NCI-H128 (cell line): ENCODE measurements at regions not wholly inside any gene's neighbourhood (a gene's known extent, or its start where the extent isn't known, plus 50 kb on each side); places are given as distances from the start of the nearest gene placed in this dataset.

Source experiments
- DNase-seq: peaks from one replicate; lab custom pipeline; 2025; ENCODE audit not compliant: unreplicated experiment; lab: John Stamatoyannopoulos, UW

DNA sequence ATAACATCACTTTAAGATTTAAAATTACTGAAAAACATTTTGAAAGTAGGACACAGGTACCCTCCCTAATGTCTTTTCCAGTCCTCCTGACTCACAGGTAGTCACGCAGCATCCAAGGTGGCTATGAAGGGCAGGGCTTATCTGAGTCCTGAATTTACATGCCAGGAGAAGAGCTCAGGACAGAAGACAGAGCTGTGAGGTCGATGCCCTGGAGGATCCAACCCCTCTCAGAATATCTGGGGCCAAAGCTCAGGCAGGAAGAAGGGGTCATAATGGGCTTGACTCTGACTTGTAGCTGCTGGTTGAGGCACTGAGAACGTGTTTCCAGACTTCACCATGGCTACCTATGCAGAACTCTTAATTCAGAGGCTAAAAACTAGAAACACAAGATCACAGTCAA, 177.5 kb downstream of the AASDH start:
- DNase-seq = no peak

- DNase-seq = no peak
Measured at GRCh38 chr4:56208103-56208502, 179.2 kb downstream of the AASDH start.

GRCh38 chr4:56206258-56206657, 181.0 kb downstream of the AASDH start:
- DNase-seq = no peak

DNA sequence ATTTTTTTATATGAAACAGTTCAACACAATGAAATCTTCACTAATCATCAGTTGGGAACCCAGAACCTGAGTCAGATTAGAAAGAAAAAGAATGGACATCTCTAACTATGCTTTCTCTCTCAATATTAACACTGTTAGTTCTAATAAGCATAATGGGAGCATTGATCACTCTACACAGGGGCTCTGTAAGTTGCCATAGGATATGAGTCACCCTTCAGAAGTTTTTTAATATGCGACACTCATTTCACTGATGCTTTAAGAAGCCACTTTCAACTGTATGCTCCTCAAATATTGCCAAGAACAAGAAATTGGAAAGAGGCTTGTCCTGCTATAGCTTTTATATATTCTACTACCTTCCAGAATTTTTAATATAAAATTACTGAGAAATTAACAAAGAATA, 187.0 kb downstream of the AASDH start:
- DNase-seq = no peak

- DNase-seq = no peak
Measured at GRCh38 chr4:56198265-56198664, 189.0 kb downstream of the AASDH start.

DNA sequence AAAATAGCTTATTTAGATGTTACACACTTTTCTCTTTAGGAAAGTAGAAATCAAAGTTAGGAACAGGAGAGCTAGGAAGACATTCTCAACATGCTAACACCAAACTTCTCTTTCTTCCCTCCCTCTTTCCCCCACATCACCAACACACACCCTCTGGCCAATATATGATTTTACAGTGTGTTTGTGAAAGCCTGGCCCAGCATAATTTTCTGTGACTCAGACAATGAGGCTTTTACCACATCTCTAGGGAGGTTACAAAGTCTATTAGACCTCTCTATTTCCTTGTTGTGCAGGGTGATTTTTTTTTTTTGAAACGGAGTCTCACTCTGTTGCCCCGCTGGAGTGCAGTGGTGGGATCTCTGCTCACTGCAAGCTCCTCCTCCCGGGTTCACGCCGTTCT, 189.9 kb downstream of the AASDH start:
- DNase-seq = no peak

DNA sequence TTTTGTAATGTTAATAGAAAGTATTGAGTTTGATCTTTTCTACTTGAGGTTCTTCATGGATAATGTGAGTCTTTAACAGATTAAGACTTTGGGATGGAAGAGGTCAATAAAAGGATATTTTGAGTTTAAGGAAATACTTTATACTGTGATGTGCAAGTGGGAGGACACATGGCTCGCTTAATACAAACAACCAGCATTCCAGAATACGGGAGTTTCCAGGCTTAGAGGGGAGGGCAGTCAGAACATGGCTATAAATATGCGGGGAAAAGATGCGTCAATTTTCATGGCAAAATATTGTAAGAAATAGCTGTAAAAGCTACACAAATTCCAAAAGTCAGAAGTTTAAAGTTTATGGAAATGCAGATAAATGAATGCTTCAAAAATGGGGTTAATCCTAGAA, 192.3 kb downstream of the AASDH start:
- DNase-seq = no peak

GRCh38 chr4:56191534-56191933, 195.8 kb downstream of the AASDH start:
- no peak for DNase-seq

GRCh38 chr4:56187688-56188087, 199.6 kb downstream of the AASDH start:
- no peak for DNase-seq

DNA sequence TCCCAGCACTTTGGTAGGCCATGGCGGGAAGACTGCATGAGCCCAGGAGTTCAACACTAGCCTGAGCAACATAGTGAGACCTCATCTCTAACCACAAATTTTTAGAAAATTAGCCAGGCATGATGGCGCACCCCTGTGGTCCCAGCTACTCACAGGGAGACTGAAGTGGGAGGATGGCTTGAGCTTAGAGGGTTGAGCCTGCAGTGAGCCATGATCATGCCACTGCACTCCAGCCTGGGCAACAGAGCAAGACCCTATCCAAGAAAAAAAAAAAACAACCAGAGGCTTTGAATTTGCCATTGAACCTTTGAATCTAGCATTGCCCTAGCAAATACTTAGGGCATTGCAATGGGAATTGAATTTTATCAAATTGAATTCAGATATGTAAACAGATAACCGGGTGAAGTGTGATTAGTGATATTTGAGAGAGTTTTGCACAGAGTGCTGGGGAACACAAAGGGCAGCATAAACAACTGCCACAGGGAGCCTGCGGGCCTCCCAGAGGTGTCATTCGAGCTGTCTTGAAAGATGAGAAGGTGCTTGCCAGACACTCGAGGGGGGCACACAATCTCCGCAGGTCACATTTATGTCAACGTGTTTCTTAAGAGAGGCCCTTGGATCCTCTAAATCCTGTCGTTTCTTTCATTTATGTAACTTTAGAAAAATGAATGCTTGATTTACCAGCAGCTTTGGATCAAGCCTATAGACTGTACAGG, 200.3 kb downstream of the AASDH start:
- DNase-seq = peak; percentile 19

GRCh38 chr4:56185901-56186300, 201.4 kb downstream of the AASDH start:
- no peak for DNase-seq

DNA sequence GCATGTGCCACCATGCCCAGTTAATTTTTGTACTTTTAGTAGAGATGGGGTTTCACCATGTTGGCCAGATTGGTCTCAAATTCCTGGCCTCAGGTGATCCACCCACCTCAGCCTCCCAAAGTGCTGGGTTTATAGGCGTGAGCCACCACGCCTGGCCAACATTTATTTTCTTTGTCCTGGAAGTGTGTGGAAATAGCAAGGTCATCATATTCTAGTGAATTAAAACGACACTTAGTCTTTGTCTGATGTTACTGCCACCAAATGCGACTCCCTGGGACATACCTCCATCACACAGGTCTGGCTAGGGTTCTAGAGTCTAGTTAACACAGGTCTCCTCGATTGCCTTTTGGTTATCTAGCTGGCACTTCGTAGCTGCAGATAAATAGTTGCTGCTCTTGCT, 203.1 kb downstream of the AASDH start:
- no peak for DNase-seq

DNA sequence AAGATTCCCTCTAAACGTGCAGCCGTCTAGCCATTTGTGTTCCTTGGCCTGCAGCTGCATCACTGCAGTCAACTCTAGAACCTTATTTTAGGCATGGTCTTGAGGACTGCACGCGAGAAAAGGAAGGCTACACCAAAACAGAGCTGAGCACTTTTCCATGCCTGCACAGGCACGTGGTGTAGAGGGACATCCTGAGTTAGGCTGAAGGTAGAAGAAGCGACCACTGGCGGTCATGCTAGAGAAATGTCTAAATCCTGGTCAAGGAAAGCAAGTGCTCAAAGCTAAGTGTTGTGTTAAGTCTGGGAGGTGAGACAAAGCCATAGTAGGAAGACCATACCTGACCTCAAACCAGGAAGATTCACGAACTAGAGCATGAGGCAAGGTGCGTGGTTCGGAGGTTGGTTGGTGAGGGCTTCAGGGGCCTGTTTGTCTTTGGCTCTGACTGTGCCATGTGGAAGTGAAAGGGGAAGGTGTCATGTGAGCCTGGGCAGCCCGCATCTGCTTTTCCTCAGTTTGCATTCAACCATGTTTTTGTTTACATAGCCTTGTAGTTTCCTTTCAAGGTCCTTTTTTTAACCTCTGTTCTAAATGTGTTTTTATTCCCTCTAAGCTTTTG, 203.8 kb downstream of the AASDH start:
- no peak for DNase-seq

GRCh38 chr4:56182356-56182755, 204.9 kb downstream of the AASDH start:
- no peak for DNase-seq

- no peak for DNase-seq
Measured at GRCh38 chr4:56181140-56181953, 205.9 kb downstream of the AASDH start.

DNA sequence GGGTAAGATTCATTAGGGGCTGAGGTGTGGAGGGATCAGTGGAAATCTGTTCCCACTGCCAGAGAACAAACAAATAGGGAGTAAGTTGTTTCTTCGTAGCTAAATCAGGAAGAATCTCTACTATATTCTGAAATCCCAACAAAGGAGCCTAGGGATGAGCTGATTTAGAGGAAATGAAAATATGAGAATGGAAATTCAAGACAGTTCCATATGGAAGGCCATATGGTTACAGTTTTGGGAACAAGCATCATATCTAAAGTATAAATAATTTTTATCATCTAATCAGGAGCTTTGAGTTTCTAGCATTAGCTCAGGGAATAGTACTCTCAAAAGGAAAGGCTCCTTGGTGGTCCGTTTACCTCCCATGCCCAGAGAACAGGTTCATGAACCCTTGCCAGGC, 218.2 kb downstream of the AASDH start:
- DNase-seq = no peak

- no peak for DNase-seq
Measured at GRCh38 chr4:56164907-56165306, 216.2 kb downstream of the CEP135 start.

DNA sequence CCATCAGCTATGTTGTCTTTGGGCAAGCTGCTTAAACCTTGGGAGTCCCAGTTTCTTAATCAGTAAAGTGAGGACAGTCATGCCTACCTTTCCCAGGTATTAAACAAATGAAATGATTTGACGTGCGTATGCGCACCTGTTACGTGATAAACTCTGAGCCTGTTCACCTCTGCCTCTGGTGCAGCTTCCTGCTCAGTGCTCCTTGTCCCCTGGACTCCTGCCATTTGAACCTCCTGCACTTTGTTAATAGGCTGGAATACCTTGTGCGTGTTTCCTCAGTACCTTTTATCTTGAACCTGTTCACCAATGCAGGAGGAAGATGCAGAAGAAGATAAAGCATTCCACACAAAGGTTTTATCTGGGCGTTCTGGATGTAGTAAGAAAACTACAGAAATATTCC, 211.9 kb downstream of the CEP135 start:
- no peak for DNase-seq

GRCh38 chr4:56158483-56158882, 209.7 kb downstream of the CEP135 start:
- DNase-seq = no peak

GRCh38 chr4:56156141-56156540, 207.4 kb downstream of the CEP135 start:
- DNase-seq = no peak

DNA sequence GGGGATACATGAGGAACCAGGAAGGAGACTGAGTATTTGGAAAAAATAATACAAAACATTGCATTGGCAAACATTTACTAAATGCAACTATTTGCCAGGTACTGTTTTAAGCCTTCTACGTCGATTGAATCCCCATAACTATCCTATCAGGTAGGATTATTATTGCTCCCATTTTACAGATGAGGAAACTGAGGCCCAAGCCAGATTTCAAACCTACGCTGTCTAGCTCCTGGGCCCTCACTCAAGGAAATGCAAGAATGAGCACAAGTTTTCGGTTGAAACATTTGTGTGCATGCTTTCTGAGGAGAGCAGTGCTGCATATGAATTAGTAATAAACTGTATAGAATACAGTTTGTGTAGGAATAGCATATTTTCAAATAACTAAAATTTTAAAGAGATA, 206.7 kb downstream of the CEP135 start:
- DNase-seq = no peak

DNA sequence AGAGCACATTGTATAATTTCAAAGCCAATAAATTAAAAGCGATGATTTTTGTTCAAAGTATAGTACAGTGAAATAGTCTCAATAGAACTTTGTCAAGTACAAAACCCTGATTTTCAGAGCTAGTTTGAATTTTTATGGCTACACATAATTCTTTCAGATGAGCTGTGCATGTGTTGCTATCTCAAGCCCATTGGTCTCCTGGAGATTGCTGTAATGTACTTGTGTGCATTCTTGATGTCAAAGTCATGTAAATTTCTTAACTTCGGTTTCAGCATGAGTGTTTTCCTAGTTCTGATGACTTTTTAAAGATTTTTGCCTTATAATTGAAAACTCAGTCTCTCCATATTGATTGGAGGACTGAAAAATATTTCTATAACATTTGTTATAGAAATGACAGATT, 200.8 kb downstream of the CEP135 start:
- DNase-seq = no peak
